ENCODE measurements at regions not wholly inside any gene's neighbourhood (a gene's known extent, or its start where the extent isn't known, plus 50 kb on each side); places are given as distances from the start of the nearest gene placed in this dataset.

GRCh38 chr5:124596595-124597421, 149.6 kb downstream of the ZNF608 start (continued):
- TF ChIP-seq, protein P1, sequence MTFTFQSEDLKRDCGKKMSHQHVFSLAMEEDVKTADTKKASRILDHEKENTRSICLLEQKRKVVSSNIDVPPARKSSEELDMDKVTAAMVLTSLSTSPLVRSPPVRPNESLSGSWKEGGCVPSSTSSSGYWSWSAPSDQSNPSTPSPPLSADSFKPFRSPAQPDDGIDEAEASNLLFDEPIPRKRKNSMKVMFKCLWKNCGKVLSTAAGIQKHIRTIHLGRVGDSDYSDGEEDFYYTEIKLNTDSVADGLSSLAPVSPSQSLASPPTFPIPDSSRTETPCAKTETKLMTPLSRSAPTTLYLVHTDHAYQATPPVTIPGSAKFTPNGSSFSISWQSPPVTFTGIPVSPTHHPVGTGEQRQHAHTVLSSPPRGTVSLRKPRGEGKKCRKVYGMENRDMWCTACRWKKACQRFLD (CRISPR knock-in tag; IDR thresholded peaks at IDR 0.05; ENCODE audit: borderline replicate concordance): no peak
- TF ChIP-seq DNMT1 (CRISPR knock-in tag; IDR thresholded peaks at IDR 0.05) (no peak), HHEX (CRISPR knock-in tag; IDR thresholded peaks at IDR 0.05) (no peak), DMAP1 (CRISPR knock-in tag; IDR thresholded peaks at IDR 0.05) (no peak), REXO4 (CRISPR knock-in tag; IDR thresholded peaks at IDR 0.05; ENCODE audit: borderline replicate concordance) (no peak), ZNF761 (CRISPR knock-in tag; conservative IDR thresholded peaks at IDR 0.05) (no peak), ZNF883 (CRISPR knock-in tag; IDR thresholded peaks at IDR 0.05; ENCODE audit: not compliant biosample characterization) (no peak), ZNF652 (CRISPR knock-in tag; IDR thresholded peaks at IDR 0.05; ENCODE audit: borderline replicate concordance, low read depth) (peak; percentile 20; the same call in 1 of the 2 replicates), FOXA3 (CRISPR knock-in tag; IDR thresholded peaks at IDR 0.05) (peak; percentile 90), KMT2A (CRISPR knock-in tag; IDR thresholded peaks at IDR 0.05) (no peak), CAMTA2 (CRISPR knock-in tag; IDR thresholded peaks at IDR 0.05; ENCODE audit: borderline replicate concordance) (no peak), ZNF253 (CRISPR knock-in tag; IDR thresholded peaks at IDR 0.05; ENCODE audit: borderline replicate concordance) (no peak), KLF12 (CRISPR knock-in tag; IDR thresholded peaks at IDR 0.05; ENCODE audit: borderline replicate concordance) (no peak), MAFK (conservative IDR thresholded peaks at IDR 0.05 in 1 of 2, IDR thresholded peaks at IDR 0.05 in 1 of 2; ENCODE audit: low read length in 2 of 2) (peak; percentile 69 to 88), RXRB (CRISPR knock-in tag; IDR thresholded peaks at IDR 0.05; ENCODE audit: borderline replicate concordance) (peak; percentile 85), ATAD3A (CRISPR knock-in tag; IDR thresholded peaks at IDR 0.05) (no peak), ZNF780A (CRISPR knock-in tag; IDR thresholded peaks at IDR 0.05) (no peak), ZNF143 (CRISPR knock-in tag; IDR thresholded peaks at IDR 0.05) (no peak), ZNF570 (CRISPR knock-in tag; IDR thresholded peaks at IDR 0.05; ENCODE audit: borderline replicate concordance) (no peak), NPAS2 (CRISPR knock-in tag; IDR thresholded peaks at IDR 0.05; ENCODE audit: borderline replicate concordance) (no peak), ZNF3 (CRISPR knock-in tag; IDR thresholded peaks at IDR 0.05) (0 out of 2 replicates have a peak, but pooled peaks have one; percentile 23), SIN3A (IDR thresholded peaks at IDR 0.05; ENCODE audit: borderline replicate concordance, low read depth, low read length) (no peak), ZFX (CRISPR knock-in tag; IDR thresholded peaks at IDR 0.05; ENCODE audit: low read depth) (no peak), SRY (CRISPR knock-in tag; IDR thresholded peaks at IDR 0.05) (no peak)
- TF ChIP-seq, protein P2, sequence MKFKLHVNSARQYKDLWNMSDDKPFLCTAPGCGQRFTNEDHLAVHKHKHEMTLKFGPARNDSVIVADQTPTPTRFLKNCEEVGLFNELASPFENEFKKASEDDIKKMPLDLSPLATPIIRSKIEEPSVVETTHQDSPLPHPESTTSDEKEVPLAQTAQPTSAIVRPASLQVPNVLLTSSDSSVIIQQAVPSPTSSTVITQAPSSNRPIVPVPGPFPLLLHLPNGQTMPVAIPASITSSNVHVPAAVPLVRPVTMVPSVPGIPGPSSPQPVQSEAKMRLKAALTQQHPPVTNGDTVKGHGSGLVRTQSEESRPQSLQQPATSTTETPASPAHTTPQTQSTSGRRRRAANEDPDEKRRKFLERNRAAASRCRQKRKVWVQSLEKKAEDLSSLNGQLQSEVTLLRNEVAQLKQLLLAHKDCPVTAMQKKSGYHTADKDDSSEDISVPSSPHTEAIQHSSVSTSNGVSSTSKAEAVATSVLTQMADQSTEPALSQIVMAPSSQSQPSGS (CRISPR knock-in tag; IDR thresholded peaks at IDR 0.05): no peak
- TF ChIP-seq, protein P3, sequence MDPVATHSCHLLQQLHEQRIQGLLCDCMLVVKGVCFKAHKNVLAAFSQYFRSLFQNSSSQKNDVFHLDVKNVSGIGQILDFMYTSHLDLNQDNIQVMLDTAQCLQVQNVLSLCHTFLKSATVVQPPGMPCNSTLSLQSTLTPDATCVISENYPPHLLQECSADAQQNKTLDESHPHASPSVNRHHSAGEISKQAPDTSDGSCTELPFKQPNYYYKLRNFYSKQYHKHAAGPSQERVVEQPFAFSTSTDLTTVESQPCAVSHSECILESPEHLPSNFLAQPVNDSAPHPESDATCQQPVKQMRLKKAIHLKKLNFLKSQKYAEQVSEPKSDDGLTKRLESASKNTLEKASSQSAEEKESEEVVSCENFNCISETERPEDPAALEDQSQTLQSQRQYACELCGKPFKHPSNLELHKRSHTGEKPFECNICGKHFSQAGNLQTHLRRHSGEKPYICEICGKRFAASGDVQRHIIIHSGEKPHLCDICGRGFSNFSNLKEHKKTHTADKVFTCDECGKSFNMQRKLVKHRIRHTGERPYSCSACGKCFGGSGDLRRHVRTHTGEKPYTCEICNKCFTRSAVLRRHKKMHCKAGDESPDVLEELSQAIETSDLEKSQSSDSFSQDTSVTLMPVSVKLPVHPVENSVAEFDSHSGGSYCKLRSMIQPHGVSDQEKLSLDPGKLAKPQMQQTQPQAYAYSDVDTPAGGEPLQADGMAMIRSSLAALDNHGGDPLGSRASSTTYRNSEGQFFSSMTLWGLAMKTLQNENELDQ (CRISPR knock-in tag; IDR thresholded peaks at IDR 0.05; ENCODE audit: borderline replicate concordance): no peak
- TF ChIP-seq, protein P4, sequence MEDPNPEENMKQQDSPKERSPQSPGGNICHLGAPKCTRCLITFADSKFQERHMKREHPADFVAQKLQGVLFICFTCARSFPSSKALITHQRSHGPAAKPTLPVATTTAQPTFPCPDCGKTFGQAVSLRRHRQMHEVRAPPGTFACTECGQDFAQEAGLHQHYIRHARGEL (CRISPR knock-in tag; IDR thresholded peaks at IDR 0.05): no peak
